ENCODE measurements at regions not wholly inside any gene's neighbourhood (a gene's known extent, or its start where the extent isn't known, plus 50 kb on each side); places are given as distances from the start of the nearest gene placed in this dataset.
A peak's percentile ranks its signal among the peaks of the same experiment; 100 is the strongest.

- BruUV-seq (replicated peaks): no TSS peak
- Histone ChIP-seq H2AFZ (no peak overlapping the region), H3K9me2 (ENCODE audit: insufficient read depth) (no peaks in the 10 kb centered on the region), H3K27me3 (ENCODE audit: insufficient read depth, low read depth) (no peaks in the 10 kb centered on the region), H3K4me1 (replicated peaks; ENCODE audit: insufficient read depth) (no peaks in the 10 kb centered on the region), H3K79me2 (ENCODE audit: low read depth) (no peaks in the 10 kb centered on the region), H3F3A (ENCODE audit: insufficient read depth, low read depth) (no peaks in the 10 kb centered on the region), H3K36me3 (ENCODE audit: low read depth) (no peaks in the 10 kb centered on the region), H3K4me2 (no peak overlapping the region), H3K4me3 (no peak overlapping the region), H4K20me1 (ENCODE audit: insufficient read depth) (no peaks in the 10 kb centered on the region), H3K9me3 (ENCODE audit: insufficient read depth, low read depth) (no peaks in the 10 kb centered on the region), H3K27ac (no peak overlapping the region)
- DNase-seq: no peak
- CTCF ChIA-PET: no interaction called here
- TF ChIP-seq EZH2 (IDR thresholded peaks at IDR 0.05; ENCODE audit: low read depth) (no peak), CTCF (conservative IDR thresholded peaks at IDR 0.05) (no peak)
- intact Hi-C loops (cut with micrococcal nuclease; ENCODE audit: unreplicated experiment): no loop called here
- POLR2A ChIA-PET (ENCODE audit: unreplicated experiment): no interaction called here
Observed at GRCh38 chr13:46994492-46994891, 97.6 kb upstream of the HTR2A start.

- ChIA-PET POLR2A (ENCODE audit: unreplicated experiment) (no interaction called here), CTCF (no interaction called here)
- Histone ChIP-seq H3K79me2 (ENCODE audit: low read depth) (no peaks in the 10 kb centered on the region), H3K27ac (no peak overlapping the region), H3K4me2 (no peak overlapping the region), H2AFZ (no peak overlapping the region), H3K4me3 (no peak overlapping the region), H3K9me3 (ENCODE audit: insufficient read depth, low read depth) (no peaks in the 10 kb centered on the region), H3K36me3 (ENCODE audit: low read depth) (no peaks in the 10 kb centered on the region), H3K4me1 (replicated peaks; ENCODE audit: insufficient read depth) (no peaks in the 10 kb centered on the region), H3F3A (ENCODE audit: insufficient read depth, low read depth) (no peaks in the 10 kb centered on the region), H3K27me3 (ENCODE audit: insufficient read depth, low read depth) (no peaks in the 10 kb centered on the region), H4K20me1 (ENCODE audit: insufficient read depth) (no peaks in the 10 kb centered on the region), H3K9me2 (ENCODE audit: insufficient read depth) (no peaks in the 10 kb centered on the region)
- no peak for DNase-seq
- intact Hi-C loops (cut with micrococcal nuclease; ENCODE audit: unreplicated experiment): no loop called here
- BruUV-seq (replicated peaks): no TSS peak
- peak; percentile 39; the same call in 1 of the 2 replicates for TF ChIP-seq CTCF (conservative IDR thresholded peaks at IDR 0.05)
- no peak for TF ChIP-seq EZH2 (IDR thresholded peaks at IDR 0.05; ENCODE audit: low read depth)
Observed at GRCh38 chr13:46992383-46992952, 95.6 kb upstream of the HTR2A start.

- intact Hi-C loops (cut with micrococcal nuclease; ENCODE audit: unreplicated experiment): no loop called here
- no peak overlapping the region for H3K4me3 ChIP-seq
Observed at GRCh38 chr13:46983881-46984280, 87.0 kb upstream of the HTR2A start.

More at GRCh38 chr13:46983881-46984280, 87.0 kb upstream of the HTR2A start:
- no TSS peak for BruUV-seq (replicated peaks)
- 0 out of 2 replicates have a peak overlapping the region, but pooled peaks have one; percentile 35 for H3K27ac ChIP-seq
- TF ChIP-seq EZH2 (IDR thresholded peaks at IDR 0.05; ENCODE audit: low read depth) (no peak), CTCF (conservative IDR thresholded peaks at IDR 0.05) (no peak)
- H3K9me2 ChIP-seq (ENCODE audit: insufficient read depth): no peaks in the 10 kb centered on the region
- no peaks in the 10 kb centered on the region for H3K27me3 ChIP-seq (ENCODE audit: insufficient read depth, low read depth)
- H3K4me2 ChIP-seq: peak overlapping the region; percentile 3; the same call in 1 of the 2 replicates
- no peaks in the 10 kb centered on the region for H3K36me3 ChIP-seq (ENCODE audit: low read depth)
- peaks cover 11% of the 10 kb centered on the region; the same call in 1 of the 2 replicates for H3K4me1 ChIP-seq (replicated peaks; ENCODE audit: insufficient read depth)
- no peak overlapping the region for H2AFZ ChIP-seq
- peak; percentile 4 to 73 for DNase-seq
- H3K79me2 ChIP-seq (ENCODE audit: low read depth): no peaks in the 10 kb centered on the region
- ChIA-PET CTCF (no interaction called here), POLR2A (ENCODE audit: unreplicated experiment) (no interaction called here)
- H3F3A ChIP-seq (ENCODE audit: insufficient read depth, low read depth): peaks cover 6% of the 10 kb centered on the region; the same call in 1 of the 2 replicates
- peaks cover 3% of the 10 kb centered on the region; the same call in 1 of the 2 replicates for H3K9me3 ChIP-seq (ENCODE audit: insufficient read depth, low read depth)
- H4K20me1 ChIP-seq (ENCODE audit: insufficient read depth): no peaks in the 10 kb centered on the region

Data from PC-9 (cell line).